GM12878 (cell line): ENCODE measurements at regions not wholly inside any gene's neighbourhood (a gene's known extent, or its start where the extent isn't known, plus 50 kb on each side); places are given as distances from the start of the nearest gene placed in this dataset.

Source experiments
- ATAC-seq: fragments of 200-7000 bp; cut with Tn5 transposase; 3 replicates; pipeline ENCODE4 v1.9.1; 2020; ENCODE audit warnings: mild to moderate bottlenecking, moderate library complexity
- BruUV-seq: library from RNA; stranded (reverse); fragments of 400-500 nt; replicated peaks from 2 replicates; lab custom pipeline; 2021; lab: Mats Ljungman, UMichigan
- CTCF ChIA-PET: fragments of 300-600 bp; sonication (Branson Sonifier 250); formaldehyde crosslinking; extraction: SDS; loops from one replicate; lab custom pipeline; 2021; ENCODE audit warnings: inconsistent platforms; lab: Yijun Ruan, JAX
- POLR2A ChIA-PET: fragments of 350-600 bp; formaldehyde crosslinking; extraction: SDS; loops from one replicate; lab custom pipeline; 2021; ENCODE audit warnings: inconsistent platforms; lab: Charles Lee
- RAD21 ChIA-PET: fragments of 300-600 bp; sonication (Branson Sonifier 250); formaldehyde crosslinking; loops from one replicate; lab custom pipeline; 2023; ENCODE audit warnings: antibody characterized with exemption; ENCODE audit not compliant: unreplicated experiment; lab: Charles Lee
- SMC1A ChIA-PET: fragments of 300-600 bp; sonication (Branson Sonifier 250); formaldehyde crosslinking; loops from one replicate; lab custom pipeline; 2023; ENCODE audit not compliant: unreplicated experiment, uncharacterized antibody; lab: Charles Lee
- DNase-seq: peaks from one replicate; pipeline ENCODE4 v3.0.0-alpha.2; 2011; ENCODE audit warnings: low read depth, low spot score
- FAIRE-seq: peaks from 3 replicates; lab custom pipeline; 2011; peaks lifted over from hg19 to GRCh38; lab: Jason Lieb, UNC
- H2AFZ ChIP-seq: 2 replicates; pipeline ENCODE4 v1.6.0; 2011; ENCODE audit warnings: low read depth, low read length, control low read depth; ENCODE audit not compliant: control insufficient read depth
- H3K27ac ChIP-seq: 2 replicates; pipeline ENCODE4 v1.5.1; 2011; ENCODE audit warnings: control low read depth; ENCODE audit not compliant: control insufficient read depth, insufficient read depth
- H3K27me3 ChIP-seq, 2 experiments: replicated peaks in 1 of 2; 2 replicates each; pipeline versions ENCODE4 v1.6.0 to v1.6.1; 2011; ENCODE audit warnings: low read length in 1 of 2; ENCODE audit not compliant: control insufficient read depth in 2 of 2, insufficient read depth in 2 of 2
- H3K36me3 ChIP-seq, 2 experiments: 2 replicates each; pipeline ENCODE4 v1.5.1; 2011; ENCODE audit warnings: low read length in 1 of 2; ENCODE audit not compliant: control insufficient read depth in 2 of 2, insufficient read depth in 2 of 2
- H3K4me1 ChIP-seq: 2 replicates; pipeline ENCODE4 v1.6.1; 2011; ENCODE audit warnings: mild to moderate bottlenecking, low read length, moderate library complexity, mixed read lengths; ENCODE audit not compliant: control insufficient read depth, insufficient read depth
- H3K4me2 ChIP-seq: 2 replicates; pipeline ENCODE4 v1.6.0; 2011; ENCODE audit warnings: control low read depth; ENCODE audit not compliant: control insufficient read depth, insufficient read depth
- H3K4me3 ChIP-seq: fragments of 200-600 bp; sonication (generic); 2 replicates; pipeline ENCODE4 v1.5.1; 2016
- H3K79me2 ChIP-seq: 2 replicates; pipeline ENCODE4 v1.6.0; 2011; ENCODE audit warnings: low read length; ENCODE audit not compliant: control insufficient read depth, insufficient read depth
- H3K9ac ChIP-seq: 2 replicates; pipeline ENCODE4 v1.8.0; 2011; ENCODE audit warnings: low read length, control low read depth, mixed read lengths; ENCODE audit not compliant: control insufficient read depth, insufficient read depth
- H3K9me3 ChIP-seq: replicated peaks from 3 replicates; pipeline ENCODE4 v1.5.1; 2011; ENCODE audit warnings: mild to moderate bottlenecking, low read length; ENCODE audit not compliant: control insufficient read depth, insufficient read depth
- H4K20me1 ChIP-seq: 2 replicates; pipeline ENCODE4 v1.6.0; 2011; ENCODE audit not compliant: control insufficient read depth, insufficient read depth
- CBX5 ChIP-seq: sonication (generic); IDR thresholded peaks from 2 replicates; pipeline ENCODE4 v1.6.1; 2016; ENCODE audit warnings: low read depth, moderate library complexity, mild to moderate bottlenecking, inconsistent platforms
- CEBPZ ChIP-seq: fragments of 150-350 bp; IDR thresholded peaks from 2 replicates; pipeline ENCODE4 v1.6.1; 2016; ENCODE audit warnings: low read depth, low read length
- DPF2 ChIP-seq: fragments of 450-650 bp; IDR thresholded peaks from 2 replicates; pipeline ENCODE4 v1.6.1; 2017; ENCODE audit warnings: mild to moderate bottlenecking
- EED ChIP-seq: sonication (generic); IDR thresholded peaks from 2 replicates; pipeline ENCODE4 v1.6.1; 2016; ENCODE audit warnings: antibody characterized with exemption, low read depth
- IKZF1 ChIP-seq: fragments of 450-650 bp; conservative IDR thresholded peaks from 2 replicates; pipeline ENCODE4 v1.6.1; 2017; ENCODE audit warnings: antibody characterized with exemption, mild to moderate bottlenecking
- KAT2A ChIP-seq: conservative IDR thresholded peaks from 2 replicates; pipeline ENCODE4 v1.6.1; 2011; ENCODE audit warnings: low read depth, low read length; ENCODE audit not compliant: control insufficient read depth
- MEF2B ChIP-seq: fragments of 450-650 bp; IDR thresholded peaks from 2 replicates; pipeline ENCODE4 v1.6.1; 2018; ENCODE audit warnings: mild to moderate bottlenecking, moderate library complexity; ENCODE audit not compliant: partially characterized antibody, poor library complexity, severe bottlenecking
- RCOR1 ChIP-seq: conservative IDR thresholded peaks from 2 replicates; pipeline ENCODE4 v1.6.1; 2012; ENCODE audit warnings: low read depth, low read length, improper control_type of control experiment
- SMAD5 ChIP-seq: IDR thresholded peaks from 2 replicates; pipeline ENCODE4 v1.6.1; 2016; ENCODE audit warnings: antibody characterized with exemption, low read depth
- ZBED1 ChIP-seq: IDR thresholded peaks from 2 replicates; pipeline ENCODE4 v1.6.1; 2016; ENCODE audit warnings: borderline replicate concordance
- ZNF217 ChIP-seq: fragments of 450-650 bp; IDR thresholded peaks from 2 replicates; pipeline ENCODE4 v1.6.1; 2017; ENCODE audit warnings: antibody characterized with exemption, mild to moderate bottlenecking
- ZNF384 ChIP-seq: IDR thresholded peaks from 2 replicates; pipeline ENCODE4 v1.6.1; 2012; ENCODE audit warnings: low read depth, mild to moderate bottlenecking, low read length, improper control_type of control experiment, borderline replicate concordance
- ZNF592 ChIP-seq: fragments of 450-650 bp; IDR thresholded peaks from 2 replicates; pipeline ENCODE4 v1.6.1; 2017; ENCODE audit warnings: mild to moderate bottlenecking, moderate library complexity
- WGBS: methylation state at CpG from one replicate; pipeline ENCODE4 v1.1.6; 2016; ENCODE audit warnings: low lambda C conversion rate; ENCODE audit not compliant: insufficient replicate concordance, insufficient coverage; ENCODE audit errors: missing lambda C conversion rate; 5-methylcytosine and 5-hydroxymethylcytosine counted together
- in situ Hi-C: fragments of 300-500 bp; cut with MboI; formaldehyde crosslinking; loops from 9 replicates; pipeline ENCODE4 v1.14.3; 2018; ENCODE audit warnings: mixed read lengths
- intact Hi-C: fragments of 100-400 bp; cut with micrococcal nuclease; formaldehyde crosslinking; loops from one replicate; pipeline ENCODE4 v1.14.2; 2022; ENCODE audit not compliant: unreplicated experiment
- TF ChIP-seq, protein P1 (sequence below): IDR thresholded peaks from 2 replicates; pipeline ENCODE4 v1.6.1; 2011; ENCODE audit warnings: low read depth, low read length, improper control_type of control experiment, borderline replicate concordance

DNA sequence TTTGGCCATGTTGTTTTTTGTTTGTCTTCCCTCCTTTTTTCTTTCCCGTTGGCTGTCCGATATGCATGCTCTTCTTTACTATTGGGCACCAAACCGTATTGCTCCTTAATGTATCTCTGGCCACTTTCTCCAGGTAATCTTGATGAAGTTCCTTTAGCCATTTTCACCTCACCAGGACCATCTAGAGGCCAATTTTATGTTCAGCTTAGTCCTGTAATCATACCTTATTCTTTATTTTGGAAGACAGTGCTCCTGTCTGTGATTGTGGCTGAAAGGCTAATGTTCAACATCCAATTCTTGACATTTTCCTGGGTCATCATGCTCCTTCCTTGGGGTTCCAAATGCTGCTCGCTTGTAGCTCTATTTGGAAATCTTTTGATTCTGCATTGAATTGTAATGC, 169.5 kb downstream of the S1PR1 start (continued):
- TF ChIP-seq DPF2: no peak
- no peak for TF ChIP-seq IKZF1
- TF ChIP-seq MEF2B: no peak
- TF ChIP-seq ZNF384: no peak
- TF ChIP-seq EED: no peak
- no peak for TF ChIP-seq CBX5
- no peak for TF ChIP-seq KAT2A

DNA sequence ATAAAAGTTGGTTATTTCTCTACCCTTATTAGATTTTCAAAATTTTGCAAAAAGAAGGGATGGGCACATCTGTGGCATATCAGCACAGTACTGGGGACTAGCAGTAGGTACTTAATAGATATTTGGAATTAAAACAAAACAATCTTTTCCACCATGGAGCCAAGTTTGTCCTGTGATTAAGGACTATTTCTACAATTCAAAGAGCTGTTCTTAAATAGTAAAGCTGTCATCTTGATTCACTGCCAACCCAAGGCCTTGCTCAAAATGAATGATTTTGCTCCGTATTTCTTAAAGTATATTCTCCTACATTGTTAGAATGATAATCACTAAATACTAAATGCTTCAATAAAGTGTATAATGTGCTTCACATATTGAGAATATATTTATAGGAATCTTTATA, 169.9 kb downstream of the S1PR1 start:
- 97% methylated on average over 1 of the region's 1 CpG for WGBS
- in situ Hi-C loops: no loop called here

More for the DNA sequence above, 169.9 kb downstream of the S1PR1 start:
- H3K4me3 ChIP-seq: no peak overlapping the region
- no peak overlapping the region for H3K4me2 ChIP-seq
- BruUV-seq: no TSS peak
- H3K79me2 ChIP-seq: peaks cover 12% of the 10 kb centered on the region
- ATAC-seq: no peak
- intact Hi-C loops: loop anchor here (1.0 to 5.0 kb wide), 4 partner anchors 17 to 169 kb away; partner anchors contain the start of gene S1PR1
- FAIRE-seq: no peak
- peak; percentile 14; the same call in 1 of the 2 replicates for TF ChIP-seq ZNF592
- no peak for TF ChIP-seq ZNF217
- TF ChIP-seq ZBED1: no peak
- no peak for TF ChIP-seq RCOR1
- TF ChIP-seq SMAD5: no peak
- no peak for TF ChIP-seq CEBPZ
- TF ChIP-seq, protein P1, sequence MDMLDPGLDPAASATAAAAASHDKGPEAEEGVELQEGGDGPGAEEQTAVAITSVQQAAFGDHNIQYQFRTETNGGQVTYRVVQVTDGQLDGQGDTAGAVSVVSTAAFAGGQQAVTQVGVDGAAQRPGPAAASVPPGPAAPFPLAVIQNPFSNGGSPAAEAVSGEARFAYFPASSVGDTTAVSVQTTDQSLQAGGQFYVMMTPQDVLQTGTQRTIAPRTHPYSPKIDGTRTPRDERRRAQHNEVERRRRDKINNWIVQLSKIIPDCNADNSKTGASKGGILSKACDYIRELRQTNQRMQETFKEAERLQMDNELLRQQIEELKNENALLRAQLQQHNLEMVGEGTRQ: no peak
- SMC1A ChIA-PET: interaction anchor here (0.8 to 33.8 kb wide), 11 partner anchors 9 to 120 kb away, joined by 3 to 618 read pairs (median 89); no protein-coding TSS in a partner anchor
- H4K20me1 ChIP-seq: no peaks in the 10 kb centered on the region
- peaks cover 9% of the 10 kb centered on the region for H3K9me3 ChIP-seq
- POLR2A ChIA-PET: interaction anchor here (1.1 to 12.2 kb wide), 13 partner anchors 9 to 113 kb away, joined by 3 to 209 read pairs (median 8); no protein-coding TSS in a partner anchor
- DNase-seq: no peak
- RAD21 ChIA-PET: interaction anchor here (0.5 to 10.8 kb wide), 13 partner anchors 9 to 486 kb away, joined by 3 to 503 read pairs (median 91); no protein-coding TSS in a partner anchor
- CTCF ChIA-PET: interaction anchor here (0.7 to 12.2 kb wide), 18 partner anchors 8 to 525 kb away, joined by 3 to 323 read pairs (median 6); no protein-coding TSS in a partner anchor
- peak overlapping the region; percentile 62; the same call in 1 of the 2 replicates for H3K9ac ChIP-seq
- H2AFZ ChIP-seq: no peak overlapping the region
- H3K36me3 ChIP-seq: peaks cover 0 to 6% of the 10 kb centered on the region in 2 experiments; a peak in 1 of 4 replicates
- peaks cover 66% of the 10 kb centered on the region for H3K4me1 ChIP-seq
- H3K27me3 ChIP-seq: no peaks in the 10 kb centered on the region
- H3K27ac ChIP-seq: peak overlapping the region; percentile 98
